IPS DF 4.7 (cell line): ENCODE measurements at regions not wholly inside any gene's neighbourhood (a gene's known extent, or its start where the extent isn't known, plus 50 kb on each side); places are given as distances from the start of the nearest gene placed in this dataset.

Experiments used
- DNase-seq: peaks from one replicate; pipeline ENCODE4 v3.0.0-alpha.2; 2013; ENCODE audit warnings: low spot score; ENCODE audit errors: extremely low read depth

DNA sequence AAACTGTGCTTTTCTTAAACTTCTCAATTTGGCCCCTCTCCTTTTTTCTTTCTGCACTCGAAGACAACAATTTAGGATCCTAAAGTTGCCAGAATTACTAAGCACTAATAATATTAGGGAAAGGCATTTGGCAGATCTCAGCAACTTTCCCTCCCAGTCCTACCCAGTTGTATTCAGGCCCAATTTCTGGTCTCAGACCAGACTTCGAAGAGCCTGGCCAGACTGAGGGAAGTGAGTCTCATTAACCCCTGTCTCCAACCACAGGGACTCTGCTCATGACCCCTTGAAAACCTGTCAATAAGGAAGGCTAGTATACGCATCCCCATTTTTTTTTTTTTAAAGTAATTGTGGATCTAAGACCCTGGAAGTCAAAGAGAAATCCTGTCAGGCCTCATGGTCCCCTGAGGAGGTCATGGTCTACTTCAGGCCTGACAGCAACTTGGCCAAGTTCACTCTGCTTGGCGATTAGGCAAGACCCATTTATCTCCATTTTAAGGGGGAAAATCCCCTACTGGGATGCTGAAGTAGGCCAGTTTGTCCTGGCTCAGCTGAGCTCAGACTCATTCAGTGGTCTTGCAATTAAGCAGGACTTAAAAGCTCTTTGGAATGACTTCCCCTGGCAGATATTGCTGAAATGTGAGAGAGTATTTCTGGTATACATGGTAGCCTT, 521.0 kb downstream of the FUT8 start:
- no peak for DNase-seq

DNA sequence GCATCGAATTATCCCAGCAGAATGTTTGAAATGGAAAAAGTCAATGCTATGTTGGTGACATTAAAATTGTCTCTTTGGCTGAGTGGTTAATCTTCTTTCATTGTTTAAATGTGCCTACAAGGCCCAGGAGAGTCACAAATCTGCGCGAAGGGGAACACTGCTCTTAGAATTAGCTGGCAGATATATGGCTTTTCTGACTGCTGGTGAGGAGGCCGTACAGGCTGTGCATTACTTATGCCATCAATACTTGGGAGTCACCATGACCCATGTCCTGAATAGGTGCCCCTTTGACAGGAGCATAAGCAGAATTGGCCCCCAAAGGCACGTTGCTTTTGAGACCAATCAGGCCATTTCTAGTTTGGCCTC, 521.5 kb downstream of the FUT8 start:
- no peak for DNase-seq

DNA sequence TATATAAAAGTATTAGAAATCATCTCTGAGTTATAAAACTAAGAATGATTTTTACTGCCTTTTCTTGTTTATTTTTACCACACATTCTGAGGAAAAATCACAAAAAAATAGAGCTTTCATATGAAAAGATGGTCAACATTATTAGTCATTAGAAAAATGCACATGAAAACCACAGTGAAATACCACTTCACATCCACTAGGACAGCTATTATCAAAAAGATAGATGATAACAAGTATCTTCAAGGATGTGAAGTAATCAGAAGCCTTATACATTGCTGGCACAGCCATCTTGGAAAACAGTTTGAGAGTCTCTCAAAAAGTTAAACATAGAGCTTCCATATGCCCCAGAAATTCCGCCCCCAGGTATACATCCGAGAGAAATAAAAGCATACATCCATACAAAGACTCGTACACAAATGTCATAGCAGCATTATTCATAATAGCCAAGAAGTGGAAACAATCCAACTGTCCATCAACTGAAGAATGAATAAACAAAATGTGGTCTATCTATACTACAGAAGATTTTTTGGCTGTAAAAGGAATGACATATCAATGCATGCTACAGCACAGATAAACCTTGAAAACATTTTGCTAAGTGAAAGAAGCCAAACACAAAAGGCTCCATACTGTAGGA, 523.9 kb downstream of the FUT8 start:
- no peak for DNase-seq

DNA sequence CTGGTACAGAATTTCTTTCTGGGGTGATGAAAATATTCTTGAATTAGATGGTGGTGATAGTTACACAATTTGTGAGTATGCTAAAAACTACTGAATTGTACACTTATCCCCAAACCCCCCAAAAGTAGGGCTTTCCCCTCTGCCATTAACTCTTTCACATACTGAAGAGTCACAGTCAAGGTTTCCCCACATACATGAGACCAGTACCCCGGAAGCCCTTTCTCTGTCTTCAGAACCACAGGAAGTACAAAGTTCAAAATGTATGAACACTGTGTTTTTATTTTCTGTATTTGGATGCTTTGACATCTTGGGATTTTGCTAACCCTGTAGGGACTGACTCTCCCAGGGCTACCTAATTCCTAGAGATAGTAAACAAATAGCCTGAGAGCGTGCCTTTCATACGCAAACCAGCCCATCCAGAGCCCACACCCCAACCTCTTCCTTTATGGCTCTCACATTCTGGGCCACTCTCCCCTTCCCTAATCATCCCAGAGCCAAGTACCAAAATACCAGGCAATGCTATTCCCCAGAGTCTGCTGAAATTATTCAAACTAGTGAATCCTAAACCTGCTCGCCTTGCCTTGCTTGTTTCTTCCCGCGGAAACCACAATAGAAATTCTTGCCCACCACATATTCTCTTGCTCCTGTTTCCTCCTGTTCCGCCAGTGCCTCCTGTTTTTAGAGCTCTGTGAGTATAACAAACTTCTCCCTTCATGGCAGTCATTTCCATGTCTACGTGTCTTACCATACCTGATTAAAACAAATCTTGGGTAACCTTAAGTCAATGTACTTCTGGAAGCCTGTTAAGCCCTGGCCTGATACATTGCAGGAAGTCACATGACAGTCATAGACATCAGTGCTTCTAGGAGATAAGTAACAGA, 524.8 kb downstream of the FUT8 start:
- DNase-seq = no peak

DNA sequence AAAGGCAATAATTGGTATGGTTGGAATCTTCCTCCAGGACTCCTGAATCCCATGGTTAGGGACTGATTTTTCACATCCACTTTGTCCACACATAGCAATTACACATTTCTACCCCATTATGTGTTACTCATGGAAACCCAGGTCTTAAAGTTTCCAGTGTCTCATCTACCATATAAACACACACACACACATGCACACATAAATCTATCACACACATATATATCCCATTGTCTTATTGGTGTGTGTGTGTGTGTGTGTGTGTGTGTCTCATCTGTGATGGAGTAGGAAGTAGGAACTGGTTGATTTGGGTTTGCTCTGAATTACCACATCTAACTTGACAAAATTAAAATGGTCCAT, 525.4 kb downstream of the FUT8 start:
- no peak for DNase-seq

DNA sequence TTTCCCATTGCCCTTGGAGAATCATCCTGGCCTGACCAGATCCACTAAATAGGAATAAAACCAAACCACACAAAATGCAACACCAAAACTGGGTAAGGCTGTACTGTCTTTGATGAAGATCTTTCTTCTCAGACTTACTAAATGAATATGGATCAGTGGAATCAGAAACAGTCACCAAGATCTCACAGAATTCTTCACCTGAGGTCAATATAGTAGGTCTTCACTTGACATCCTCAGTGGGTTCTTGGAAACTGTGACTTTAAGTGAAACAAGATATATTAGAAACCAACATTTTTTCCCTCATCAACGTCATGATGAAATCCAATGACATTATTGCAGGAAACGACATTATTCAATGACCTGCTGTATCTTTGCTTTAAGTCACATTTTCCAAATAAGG, 526.2 kb downstream of the FUT8 start:
- DNase-seq = no peak

DNA sequence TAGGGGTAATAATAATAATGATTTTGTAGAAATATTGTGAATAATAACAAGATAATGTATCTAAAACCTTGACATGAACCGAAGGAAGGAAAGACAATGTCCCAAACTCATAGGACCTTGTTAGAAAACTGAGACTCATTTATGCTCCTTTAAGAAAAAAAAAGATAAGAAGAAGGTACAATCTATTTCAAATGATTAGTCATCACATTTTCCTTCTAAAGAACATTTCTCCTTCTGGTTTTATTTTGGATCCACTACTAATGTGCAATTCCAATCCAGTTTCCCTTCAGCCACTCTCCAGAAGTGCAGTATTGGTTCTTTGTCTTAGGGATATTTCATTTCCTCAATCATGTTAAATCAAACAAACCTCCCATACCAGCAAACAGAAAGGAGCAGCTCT, 526.7 kb downstream of the FUT8 start:
- DNase-seq = no peak

DNA sequence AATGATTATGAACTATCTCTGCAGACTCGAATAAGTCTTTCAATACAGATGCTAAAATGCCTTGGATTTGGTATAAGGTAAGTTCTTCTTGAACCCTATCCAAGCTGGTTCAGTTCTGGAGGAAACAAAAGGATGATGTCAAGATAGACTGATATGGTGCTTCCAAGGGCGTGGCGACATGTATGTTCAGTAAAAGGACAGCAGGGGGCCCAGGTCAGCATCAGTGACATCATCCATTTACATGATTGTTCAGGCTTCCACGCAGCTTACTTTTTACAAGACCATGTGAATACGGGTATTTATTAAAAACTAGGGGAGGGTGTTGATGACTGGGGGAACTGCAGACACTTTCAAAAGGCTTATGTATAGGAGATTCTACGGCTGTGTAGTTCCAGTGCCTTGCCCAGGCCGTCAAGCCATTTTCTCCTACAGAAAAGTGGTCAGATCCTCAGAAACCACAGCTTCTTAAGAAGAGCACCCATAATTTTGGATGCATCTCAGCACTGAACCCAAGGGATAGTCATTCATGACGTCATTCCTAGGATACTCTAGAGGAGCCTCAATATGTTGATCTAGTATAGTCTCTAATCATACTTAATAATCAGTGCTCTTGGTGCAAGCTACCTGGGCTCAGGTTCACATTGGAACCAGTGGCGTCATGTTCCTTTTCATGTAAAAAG, 527.7 kb downstream of the FUT8 start:
- DNase-seq = no peak

DNA sequence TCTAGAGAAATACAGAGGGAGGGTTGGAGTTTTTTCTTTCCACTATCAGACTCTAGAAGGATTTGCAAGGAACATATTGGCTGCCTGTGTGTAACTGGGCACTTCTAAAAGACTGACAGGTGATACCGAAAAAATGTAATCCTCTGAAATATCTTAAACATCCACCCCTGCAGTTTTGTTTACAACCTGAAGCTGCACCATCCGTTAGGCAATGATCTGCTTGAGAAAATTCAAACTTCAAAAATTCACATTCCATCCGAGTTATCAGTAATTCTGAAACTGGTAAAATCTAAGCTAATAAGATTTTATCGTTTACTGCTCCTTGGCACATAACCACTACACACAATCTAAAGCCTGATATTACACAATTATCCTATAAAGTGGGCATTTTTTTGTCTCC, 528.6 kb downstream of the FUT8 start:
- no peak for DNase-seq

DNA sequence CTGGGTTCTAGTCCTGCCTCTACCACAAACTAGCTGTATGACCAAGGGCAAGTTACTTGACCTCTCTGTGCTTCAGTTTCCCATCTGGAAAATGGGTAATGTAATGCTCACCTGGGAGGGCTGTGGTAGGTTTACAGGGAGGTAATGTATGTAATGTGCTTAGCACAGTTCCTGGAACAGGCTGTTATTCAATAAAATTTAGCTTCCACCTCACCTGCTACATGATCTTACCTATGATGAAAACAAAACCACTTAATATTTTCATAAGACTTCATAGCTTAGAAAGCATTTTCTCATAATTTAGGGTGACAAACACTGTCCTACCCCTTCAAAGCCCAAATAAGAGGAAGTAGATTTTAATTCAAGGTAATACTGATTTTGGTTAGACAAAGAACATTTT, 530.6 kb downstream of the FUT8 start:
- no peak for DNase-seq

DNA sequence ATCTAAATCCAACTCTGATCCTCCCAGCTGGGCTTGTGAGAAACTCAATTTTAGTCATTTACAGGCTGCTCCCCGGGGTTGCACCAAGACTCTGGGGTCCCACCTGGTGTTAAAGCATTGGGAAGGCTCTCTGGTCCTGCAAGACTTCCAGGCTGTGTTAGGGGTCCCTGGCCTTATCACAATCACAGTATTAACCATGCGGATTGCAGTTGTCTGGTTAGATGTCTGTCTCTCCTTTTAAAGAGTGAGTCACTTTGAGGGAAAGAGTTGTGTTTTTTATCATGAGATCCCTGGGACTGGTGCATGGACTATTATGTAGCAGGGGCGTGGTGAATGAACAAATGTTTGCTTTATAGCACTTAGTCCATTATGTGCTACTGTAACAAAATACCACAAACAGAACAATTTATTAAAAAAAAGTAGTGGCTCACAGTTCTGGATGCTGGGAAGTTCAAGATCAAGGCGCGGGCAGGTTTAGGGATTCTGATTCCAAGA, 531.4 kb downstream of the FUT8 start:
- DNase-seq = no peak

DNA sequence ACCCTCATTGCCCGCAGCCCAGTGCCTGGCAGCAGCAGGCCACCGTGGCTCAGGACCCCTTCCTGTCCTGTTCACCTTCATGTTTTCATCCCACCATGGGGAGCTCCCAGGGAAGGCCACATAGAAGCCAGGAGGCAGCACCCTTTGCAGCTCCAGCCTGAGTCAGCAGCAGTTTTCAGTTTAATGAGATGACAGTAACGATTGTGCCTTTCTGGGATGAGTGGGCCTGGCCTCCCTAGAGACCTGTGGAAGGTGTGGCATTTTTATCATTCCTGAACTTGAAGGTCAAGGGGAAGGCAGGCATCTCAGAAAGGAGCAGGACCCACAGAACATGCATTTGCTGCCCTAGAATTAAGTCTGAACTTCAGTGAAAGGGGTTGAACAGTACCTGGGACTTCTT, 532.8 kb downstream of the FUT8 start:
- no peak for DNase-seq

DNA sequence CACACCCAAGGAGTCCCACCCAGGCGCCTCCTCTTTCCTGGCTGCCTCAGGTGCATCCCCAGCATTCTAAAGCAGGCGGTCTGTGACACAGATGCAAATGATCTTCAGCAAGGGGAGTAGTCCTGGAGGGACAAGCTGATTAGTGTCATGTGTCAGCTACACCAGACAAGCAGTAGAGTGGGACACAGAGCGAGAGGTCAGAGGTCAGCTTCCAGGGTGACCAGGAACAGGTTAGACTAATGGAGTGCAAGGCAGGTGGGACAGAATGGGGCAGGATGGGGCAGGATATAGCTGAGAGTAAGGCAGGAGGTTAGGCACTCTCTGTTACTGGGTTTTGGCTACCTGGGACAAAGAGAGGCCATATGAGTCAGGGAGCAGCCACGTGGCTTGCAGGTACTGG, 534.0 kb downstream of the FUT8 start:
- DNase-seq = no peak

DNA sequence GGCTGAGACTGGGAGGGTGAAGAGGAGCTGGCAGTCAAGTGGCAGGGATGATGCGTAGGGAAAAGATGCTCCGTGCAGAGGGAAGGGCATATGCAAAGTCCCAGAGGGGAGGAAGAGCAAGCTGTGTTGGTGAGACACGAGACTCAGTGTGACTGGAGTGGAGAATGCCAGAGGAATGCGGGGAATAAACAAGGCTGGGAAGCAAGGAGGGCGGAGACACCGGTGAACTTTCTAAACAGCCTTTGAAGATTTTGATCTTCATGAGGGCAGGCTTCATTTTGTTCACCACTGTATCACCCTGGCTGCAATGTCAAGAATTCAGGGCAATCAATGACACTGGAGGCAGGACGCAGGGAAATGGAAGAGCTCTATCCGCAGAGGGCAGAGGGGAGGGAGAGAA, 535.8 kb downstream of the FUT8 start:
- no peak for DNase-seq

DNA sequence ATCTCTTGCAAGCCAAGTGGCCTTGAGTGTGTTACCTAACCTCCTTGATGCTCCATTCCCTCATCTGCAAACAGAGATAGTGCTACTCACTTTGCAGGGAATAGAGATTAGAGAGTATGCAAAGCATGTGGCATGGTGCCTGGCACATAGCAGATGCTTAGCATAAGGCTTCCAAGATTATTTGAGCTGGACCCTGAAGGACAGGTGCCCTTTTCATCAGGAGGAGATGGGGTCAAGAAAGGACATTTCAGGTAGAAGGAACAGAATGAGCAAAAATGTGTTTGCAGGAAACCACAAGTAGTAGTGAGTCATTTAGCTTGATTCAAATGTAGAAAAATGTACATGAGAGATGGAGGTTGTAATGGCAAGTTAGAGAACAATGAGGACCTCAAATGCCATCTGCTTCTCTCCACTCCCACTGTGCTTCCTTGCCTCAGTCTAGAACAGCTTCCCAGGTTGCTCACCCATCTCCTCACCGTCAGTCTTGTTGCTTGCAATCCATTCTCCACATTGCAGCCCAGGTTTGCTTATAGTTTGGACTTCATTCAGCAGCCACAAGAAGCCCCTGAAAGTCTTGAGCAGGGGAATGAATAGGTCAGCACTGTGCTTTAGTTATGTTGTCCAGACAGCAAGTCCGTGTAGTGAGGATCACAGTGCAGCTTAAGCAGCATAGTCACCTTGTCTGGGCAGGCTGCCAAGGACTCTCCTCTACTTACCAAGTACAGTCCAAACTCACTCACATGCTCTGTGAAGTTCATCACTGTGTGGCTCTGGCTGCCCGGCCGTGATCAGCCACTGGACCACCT, 536.3 kb upstream of the CCDC196 start:
- no peak for DNase-seq

DNA sequence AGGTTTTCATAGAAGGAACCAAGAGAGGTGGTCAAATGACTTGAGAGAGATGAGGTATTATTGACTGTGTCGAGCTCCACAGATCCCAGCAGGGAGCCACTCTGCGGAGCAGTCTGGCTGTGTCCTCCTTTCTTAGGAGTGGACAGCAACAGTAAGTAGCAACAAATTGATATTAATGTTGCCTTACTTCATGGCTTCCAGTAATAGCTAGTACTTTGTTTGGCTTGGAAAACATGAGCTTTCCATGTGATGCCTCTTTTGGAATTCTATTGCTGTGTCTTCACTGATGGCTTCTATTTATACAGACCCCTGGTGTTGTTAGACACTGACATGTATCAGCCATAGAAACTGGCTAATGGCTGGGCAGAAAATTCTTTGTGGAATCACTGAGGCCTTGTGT, 531.2 kb upstream of the CCDC196 start:
- DNase-seq = no peak

DNA sequence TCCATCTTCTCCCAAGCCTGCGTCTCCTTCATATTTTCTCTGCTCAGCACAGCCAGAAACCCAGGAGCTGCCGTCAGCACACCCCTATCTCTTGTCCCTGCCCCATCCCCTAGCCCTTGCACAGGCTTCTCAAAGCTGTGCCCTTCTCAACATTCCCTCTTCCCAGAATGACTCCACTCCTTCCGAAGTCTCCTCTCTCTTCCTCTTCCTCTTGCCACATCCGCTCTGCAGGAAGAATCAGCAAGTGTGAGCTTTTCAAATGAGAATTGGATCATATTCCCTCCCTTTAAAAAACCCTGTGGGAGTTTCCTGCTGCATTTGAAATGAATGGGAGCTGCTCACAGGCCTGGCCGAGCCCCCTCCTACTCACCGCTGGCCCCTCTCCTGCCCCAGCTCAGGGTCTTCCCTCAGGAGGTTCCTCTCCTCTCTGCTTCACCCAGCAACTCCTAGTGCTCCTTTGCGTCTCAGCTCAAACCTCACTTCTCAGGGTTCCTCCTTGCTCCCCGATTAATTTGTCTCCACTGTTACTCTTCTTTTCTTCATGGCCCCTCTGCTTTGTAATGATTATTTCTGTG, 528.5 kb upstream of the CCDC196 start:
- no peak for DNase-seq

DNA sequence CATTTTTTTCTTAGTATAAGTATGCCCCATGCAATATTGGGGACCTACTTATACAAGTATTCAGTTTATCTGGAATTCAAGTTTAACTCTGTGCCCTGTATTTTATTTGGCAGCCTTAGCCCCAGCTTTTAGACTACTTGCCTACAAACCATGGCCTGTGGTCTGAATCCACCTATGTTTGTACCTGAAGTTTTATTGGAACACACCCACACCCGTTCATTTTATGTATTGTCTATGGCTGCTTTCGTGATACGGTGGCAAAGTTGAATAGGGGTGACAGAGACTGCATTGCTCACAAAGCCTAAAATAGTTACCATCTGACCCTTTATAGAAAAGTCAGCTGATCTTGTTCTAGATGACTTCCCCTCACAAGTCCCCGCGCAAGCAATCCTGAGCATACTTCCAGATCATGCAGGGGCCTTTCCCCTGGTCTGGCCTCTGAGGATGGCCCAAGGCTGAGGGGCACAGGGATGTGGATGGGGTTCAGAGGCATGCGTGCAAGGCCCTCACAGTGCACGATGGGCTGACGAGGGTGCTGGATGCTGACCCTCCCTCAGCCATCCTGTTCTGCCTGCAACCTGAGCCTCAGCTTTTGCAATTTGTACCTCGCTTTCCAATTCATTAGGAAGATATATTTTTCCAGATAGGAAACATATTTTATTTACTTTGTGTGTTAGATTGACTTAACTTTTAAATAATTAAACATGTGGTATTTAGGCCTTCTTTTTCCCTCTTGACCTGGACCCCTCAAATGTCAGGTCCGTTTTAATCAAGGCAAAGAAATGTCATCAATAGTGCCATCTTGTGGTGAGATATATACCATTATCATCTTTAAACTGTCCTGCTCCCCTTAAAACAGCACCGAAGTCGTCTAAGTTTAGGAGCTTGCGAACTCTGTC, 527.3 kb upstream of the CCDC196 start:
- DNase-seq = peak; percentile 69

DNA sequence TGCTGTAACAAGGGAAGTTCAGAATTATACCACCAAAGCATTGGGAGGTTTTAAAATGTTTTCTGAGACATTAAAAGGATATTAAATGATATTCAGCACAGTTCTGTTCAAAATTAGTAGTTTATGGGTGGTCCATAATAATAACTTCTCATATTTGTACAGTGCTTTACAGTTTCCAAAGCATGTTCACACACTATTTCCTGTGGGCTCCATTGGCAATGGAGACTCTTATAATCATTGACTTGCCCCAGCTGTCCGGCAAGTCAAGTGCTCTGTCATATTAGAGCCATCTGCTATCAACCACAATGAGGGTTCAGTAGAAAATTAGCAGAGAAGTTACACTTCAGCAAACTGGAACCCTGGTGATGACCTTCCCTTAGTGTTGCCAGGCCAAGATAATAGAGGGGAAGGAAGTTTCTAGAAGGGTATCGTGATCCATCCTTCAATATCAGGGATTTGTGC, 526.6 kb upstream of the CCDC196 start:
- DNase-seq = no peak

DNA sequence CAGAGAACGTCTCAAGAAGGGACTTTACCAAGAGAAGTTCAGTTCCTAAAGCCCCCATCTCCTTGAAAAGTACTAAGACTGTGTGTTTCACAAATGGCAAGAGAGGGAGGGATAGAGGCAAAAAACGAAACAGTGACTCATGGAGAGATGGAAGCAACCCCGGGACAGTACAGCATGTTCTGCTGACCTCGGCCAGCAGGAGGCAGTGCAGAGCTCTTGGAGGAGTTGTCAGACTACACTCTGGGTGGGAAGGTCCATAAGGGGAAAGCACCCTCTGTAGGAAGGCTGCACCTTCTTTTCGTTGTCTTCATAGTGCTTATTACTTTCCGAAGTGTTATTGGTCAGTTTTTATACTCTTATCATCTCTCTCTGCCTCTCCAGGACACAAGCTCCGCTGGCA, 525.2 kb upstream of the CCDC196 start:
- DNase-seq = no peak
